ENCODE measurements at regions not wholly inside any gene's neighbourhood (a gene's known extent, or its start where the extent isn't known, plus 50 kb on each side); places are given as distances from the start of the nearest gene placed in this dataset.

- TF ChIP-seq, protein P1, sequence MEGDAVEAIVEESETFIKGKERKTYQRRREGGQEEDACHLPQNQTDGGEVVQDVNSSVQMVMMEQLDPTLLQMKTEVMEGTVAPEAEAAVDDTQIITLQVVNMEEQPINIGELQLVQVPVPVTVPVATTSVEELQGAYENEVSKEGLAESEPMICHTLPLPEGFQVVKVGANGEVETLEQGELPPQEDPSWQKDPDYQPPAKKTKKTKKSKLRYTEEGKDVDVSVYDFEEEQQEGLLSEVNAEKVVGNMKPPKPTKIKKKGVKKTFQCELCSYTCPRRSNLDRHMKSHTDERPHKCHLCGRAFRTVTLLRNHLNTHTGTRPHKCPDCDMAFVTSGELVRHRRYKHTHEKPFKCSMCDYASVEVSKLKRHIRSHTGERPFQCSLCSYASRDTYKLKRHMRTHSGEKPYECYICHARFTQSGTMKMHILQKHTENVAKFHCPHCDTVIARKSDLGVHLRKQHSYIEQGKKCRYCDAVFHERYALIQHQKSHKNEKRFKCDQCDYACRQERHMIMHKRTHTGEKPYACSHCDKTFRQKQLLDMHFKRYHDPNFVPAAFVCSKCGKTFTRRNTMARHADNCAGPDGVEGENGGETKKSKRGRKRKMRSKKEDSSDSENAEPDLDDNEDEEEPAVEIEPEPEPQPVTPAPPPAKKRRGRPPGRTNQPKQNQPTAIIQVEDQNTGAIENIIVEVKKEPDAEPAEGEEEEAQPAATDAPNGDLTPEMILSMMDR (IDR thresholded peaks at IDR 0.05) = no peak
- TF ChIP-seq EP300 (IDR thresholded peaks at IDR 0.05) (no peak), POLR2A (IDR thresholded peaks at IDR 0.05) (no peak)
These were observed 221.5 kb downstream of the TFCP2L1 start for GRCh38 chr2:121063471-121063870.
